HG03378 (cell line): ENCODE measurements at regions not wholly inside any gene's neighbourhood (a gene's known extent, or its start where the extent isn't known, plus 50 kb on each side); places are given as distances from the start of the nearest gene placed in this dataset.
"Not testable (repeated sequence)": the region's sequence is repeated elsewhere in the genome, so short reads cannot be mapped to it uniquely, and the experiment has no call there.

ENCODE experiments used
- ATAC-seq: cut with Tn5 transposase; IDR thresholded peaks from one replicate; pipeline ENCODE4 v1.9.1; 2021; ENCODE audit warnings: mild to moderate bottlenecking, moderate library complexity; ENCODE audit not compliant: unreplicated experiment

GRCh38 chrX:22758807-22759481, 240.8 kb upstream of the DDX53 start:
- peak; percentile 89 for ATAC-seq

DNA sequence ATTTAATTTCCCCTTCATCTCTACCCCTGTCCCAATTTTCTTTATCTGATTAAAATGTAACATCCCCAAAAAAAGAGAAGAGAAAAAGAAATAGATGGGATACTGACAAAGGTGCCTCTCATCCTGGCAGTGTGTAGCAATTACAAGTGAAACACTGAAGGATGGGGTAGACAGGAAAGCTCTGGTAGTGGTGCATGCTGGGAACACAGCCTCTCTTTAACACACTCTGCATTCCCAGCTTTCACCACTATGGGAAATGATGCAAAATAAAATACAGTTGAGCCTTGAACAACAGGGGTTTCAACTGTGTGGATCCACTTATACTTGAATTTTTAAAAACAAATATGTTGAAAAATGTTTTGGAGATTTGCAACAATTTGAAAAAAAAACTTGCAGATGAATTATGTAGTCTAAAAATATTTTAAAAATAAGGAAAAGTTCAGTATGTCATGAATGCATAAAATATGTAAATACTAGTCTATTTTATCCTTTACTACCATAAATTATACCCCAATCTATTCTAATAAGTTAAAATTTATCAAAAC, 239.2 kb upstream of the DDX53 start:
- no peak for ATAC-seq

GRCh38 chrX:22788221-22788620, 211.5 kb upstream of the DDX53 start:
- ATAC-seq = no peak

- no peak for ATAC-seq
Measured at GRCh38 chrX:22795671-22796070, 204.1 kb upstream of the DDX53 start.

- no peak for ATAC-seq
Measured at GRCh38 chrX:22800360-22800759, 199.4 kb upstream of the DDX53 start.

DNA sequence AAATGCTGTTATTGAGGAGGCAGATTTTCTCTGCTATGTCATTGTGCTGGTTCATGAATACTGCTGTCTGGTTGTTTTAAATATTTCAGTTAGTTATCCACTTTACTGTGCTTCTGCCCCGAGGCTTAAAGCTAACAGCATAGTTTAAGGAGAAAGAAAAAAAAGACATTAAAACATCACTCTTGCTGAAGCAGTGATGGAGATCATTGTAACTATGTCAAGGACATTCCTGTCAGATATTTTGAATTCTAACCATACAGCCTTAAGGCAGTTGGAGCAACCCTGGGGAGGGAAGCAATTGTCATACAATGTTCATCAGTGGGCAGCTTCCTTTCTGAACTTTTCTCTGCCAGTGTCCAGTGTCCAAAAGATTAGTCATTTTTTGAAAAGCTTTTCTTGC, 199.0 kb upstream of the DDX53 start:
- no peak for ATAC-seq

DNA sequence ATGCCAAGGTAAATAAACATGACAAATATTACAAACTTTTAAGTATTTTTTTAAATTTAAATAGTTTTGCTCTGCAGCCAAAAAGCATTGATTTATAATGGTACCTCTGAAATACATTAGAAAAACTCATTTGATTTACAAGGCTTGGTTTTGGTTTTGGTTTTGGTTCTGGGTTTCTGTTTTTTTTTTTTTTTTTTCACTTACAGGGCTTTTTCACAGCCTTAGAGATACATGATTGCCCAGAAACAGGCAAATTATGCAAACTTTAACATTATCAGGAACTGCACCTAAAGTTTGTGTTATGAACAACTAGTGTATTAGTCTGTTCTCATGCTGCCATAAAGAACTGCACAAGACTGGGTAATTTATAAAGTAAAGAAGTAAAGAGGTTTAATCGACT, 196.4 kb upstream of the DDX53 start:
- no peak for ATAC-seq

- no peak for ATAC-seq
Measured at GRCh38 chrX:22810876-22811275, 188.9 kb upstream of the DDX53 start.

GRCh38 chrX:22818061-22818460, 181.7 kb upstream of the DDX53 start:
- ATAC-seq = no peak

GRCh38 chrX:22855693-22856092, 144.1 kb upstream of the DDX53 start:
- no peak for ATAC-seq

DNA sequence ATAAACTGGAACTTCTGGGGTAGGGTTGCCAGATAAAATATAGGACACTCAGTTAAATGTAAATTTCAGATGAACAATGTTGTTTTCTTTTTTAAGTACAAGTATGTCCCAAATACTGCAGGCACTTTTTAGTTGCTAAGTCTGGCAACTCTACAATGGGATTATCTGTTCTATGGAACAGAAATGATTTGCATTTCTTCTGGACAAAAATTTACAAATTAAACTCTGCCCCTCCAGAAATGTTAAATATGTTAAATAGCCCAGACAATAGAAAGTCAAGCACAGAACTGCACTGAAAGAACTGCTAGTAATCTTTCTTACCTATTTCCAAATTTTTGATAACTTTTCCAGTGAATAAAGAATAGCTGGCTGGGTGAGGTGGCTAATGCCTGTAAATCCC, 140.1 kb upstream of the DDX53 start:
- ATAC-seq = no peak

DNA sequence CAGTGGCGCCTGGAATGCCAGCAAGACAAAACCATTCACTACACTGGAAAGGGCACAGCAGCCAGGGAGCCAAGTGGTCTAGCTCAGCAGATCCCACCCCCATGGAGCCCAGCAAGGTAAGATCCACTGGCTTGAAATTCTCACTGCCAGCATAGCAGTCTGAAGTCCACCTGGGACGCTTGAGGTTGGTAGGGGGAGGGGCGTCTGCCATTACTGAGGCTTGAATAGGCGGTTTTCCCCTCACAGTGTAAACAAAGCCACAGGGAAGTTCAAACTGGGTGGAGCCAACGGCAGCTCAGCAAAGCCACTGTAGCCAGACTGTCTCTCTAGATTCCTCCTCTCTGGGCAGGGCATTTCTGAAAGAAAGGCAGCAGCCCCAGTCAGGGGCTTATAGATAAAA, 133.0 kb upstream of the DDX53 start:
- ATAC-seq = not testable (repeated sequence)

- ATAC-seq = no peak
Measured at GRCh38 chrX:22882543-22882942, 117.2 kb upstream of the DDX53 start.

DNA sequence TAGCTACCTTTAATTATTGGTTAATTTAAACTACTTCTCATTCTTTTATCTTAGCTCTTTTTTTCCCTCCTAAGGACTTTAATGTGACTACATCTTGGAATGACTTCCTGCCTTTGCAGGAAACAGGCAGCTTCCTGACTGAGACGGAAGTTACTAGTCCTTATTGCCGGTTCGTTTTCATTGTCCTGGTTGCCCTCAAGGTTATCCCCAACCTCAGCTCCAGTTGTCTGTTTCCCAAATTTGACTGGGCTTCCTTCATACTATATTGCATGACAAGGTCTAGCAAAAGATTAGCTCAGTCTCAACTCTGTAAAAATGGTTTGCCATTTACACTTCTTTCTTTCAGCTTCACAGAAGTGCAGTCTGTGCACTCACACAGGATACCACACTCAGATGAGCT, 109.9 kb upstream of the DDX53 start:
- no peak for ATAC-seq

- no peak for ATAC-seq
Measured at GRCh38 chrX:22912616-22913015, 87.1 kb upstream of the DDX53 start.

DNA sequence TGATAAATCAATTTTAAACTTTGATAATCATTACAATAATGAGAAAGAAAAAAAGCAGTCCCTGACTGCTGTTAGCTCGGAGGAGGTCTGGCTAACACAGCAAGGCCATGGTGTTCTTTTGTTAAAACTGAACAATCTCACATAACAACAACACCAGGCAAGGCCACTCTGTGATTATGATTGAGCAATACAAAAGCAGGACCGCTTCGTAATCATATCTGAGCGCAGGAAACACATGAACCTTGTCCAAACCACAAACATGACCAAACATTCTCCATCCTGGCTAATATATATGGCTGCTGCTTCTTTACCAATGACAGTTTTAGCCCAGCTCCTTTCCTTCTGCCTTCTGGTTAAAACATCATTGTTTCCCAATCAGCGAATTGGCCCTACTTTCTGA, 76.8 kb upstream of the DDX53 start:
- no peak for ATAC-seq

DNA sequence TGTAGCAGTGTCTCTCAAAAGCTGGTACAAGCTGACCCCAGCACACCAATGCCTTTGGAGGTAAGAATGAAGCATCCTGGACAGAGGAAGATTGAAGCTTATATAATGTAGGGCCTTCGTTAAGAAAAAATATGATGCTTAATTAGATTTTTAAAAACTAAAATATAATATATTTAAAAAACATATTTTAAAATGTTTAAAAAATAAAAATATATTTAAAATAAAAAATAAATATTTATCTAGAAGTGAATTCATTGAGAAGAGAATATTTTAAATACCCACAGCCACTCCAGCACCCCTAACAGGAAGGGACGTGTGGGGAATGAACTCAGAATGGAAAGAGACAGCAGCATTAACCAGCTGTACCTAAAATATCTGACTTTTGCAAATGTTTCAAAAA, 65.1 kb upstream of the DDX53 start:
- no peak for ATAC-seq

DNA sequence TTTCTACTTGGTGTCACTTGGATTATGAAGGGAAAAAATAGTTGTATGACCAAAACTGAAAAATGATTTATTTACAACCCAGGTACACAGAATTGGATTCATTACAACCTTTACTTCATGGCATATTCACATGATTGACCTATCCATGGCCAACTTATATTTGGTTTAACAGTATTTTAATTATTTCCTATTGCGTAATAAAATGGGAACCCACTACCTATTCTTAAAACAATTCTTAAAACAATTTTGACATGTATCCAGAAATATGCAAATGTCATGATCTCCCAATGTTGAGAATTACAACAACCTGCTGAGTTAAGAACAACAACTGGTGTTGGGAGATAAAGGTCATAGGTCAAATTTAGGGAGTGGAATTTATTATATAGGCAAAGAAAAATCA, 54.8 kb upstream of the DDX53 start:
- ATAC-seq = no peak
